ENCODE measurements at regions not wholly inside any gene's neighbourhood (a gene's known extent, or its start where the extent isn't known, plus 50 kb on each side); places are given as distances from the start of the nearest gene placed in this dataset.

DNA sequence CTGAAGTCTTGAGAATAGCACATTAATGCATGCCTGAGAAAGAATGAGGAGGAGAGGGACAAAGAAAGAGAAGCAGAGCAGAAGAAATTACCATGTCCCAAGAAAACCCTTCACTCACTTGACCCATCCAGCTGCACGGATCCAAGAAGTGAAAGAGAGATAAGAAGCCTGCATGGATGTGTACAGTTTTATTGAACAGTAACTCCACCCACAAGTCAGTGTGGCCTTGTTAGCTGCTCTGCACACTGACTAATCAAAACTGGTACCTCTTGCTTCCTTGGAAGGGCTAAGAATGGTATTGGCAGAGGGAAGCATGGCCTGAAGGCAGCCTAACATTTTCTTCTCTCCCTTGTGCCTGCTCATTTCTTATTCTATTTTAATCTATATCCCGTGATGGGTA, 163.9 kb downstream of the SLC7A11 start:
- TF ChIP-seq, protein P1, sequence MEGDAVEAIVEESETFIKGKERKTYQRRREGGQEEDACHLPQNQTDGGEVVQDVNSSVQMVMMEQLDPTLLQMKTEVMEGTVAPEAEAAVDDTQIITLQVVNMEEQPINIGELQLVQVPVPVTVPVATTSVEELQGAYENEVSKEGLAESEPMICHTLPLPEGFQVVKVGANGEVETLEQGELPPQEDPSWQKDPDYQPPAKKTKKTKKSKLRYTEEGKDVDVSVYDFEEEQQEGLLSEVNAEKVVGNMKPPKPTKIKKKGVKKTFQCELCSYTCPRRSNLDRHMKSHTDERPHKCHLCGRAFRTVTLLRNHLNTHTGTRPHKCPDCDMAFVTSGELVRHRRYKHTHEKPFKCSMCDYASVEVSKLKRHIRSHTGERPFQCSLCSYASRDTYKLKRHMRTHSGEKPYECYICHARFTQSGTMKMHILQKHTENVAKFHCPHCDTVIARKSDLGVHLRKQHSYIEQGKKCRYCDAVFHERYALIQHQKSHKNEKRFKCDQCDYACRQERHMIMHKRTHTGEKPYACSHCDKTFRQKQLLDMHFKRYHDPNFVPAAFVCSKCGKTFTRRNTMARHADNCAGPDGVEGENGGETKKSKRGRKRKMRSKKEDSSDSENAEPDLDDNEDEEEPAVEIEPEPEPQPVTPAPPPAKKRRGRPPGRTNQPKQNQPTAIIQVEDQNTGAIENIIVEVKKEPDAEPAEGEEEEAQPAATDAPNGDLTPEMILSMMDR (IDR thresholded peaks at IDR 0.05; ENCODE audit: low read depth, low read length, missing input control): no peak
- TF ChIP-seq JUND (IDR thresholded peaks at IDR 0.05): no peak
- no peak for TF ChIP-seq GABPA (IDR thresholded peaks at IDR 0.05 in 1 of 2, conservative IDR thresholded peaks at IDR 0.05 in 1 of 2)
- no peak for TF ChIP-seq SP1 (IDR thresholded peaks at IDR 0.05)
- TF ChIP-seq TAF1 (conservative IDR thresholded peaks at IDR 0.05): no peak
- TF ChIP-seq, protein P2, sequence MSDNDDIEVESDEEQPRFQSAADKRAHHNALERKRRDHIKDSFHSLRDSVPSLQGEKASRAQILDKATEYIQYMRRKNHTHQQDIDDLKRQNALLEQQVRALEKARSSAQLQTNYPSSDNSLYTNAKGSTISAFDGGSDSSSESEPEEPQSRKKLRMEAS (IDR thresholded peaks at IDR 0.05): no peak
- TF ChIP-seq, protein P3, sequence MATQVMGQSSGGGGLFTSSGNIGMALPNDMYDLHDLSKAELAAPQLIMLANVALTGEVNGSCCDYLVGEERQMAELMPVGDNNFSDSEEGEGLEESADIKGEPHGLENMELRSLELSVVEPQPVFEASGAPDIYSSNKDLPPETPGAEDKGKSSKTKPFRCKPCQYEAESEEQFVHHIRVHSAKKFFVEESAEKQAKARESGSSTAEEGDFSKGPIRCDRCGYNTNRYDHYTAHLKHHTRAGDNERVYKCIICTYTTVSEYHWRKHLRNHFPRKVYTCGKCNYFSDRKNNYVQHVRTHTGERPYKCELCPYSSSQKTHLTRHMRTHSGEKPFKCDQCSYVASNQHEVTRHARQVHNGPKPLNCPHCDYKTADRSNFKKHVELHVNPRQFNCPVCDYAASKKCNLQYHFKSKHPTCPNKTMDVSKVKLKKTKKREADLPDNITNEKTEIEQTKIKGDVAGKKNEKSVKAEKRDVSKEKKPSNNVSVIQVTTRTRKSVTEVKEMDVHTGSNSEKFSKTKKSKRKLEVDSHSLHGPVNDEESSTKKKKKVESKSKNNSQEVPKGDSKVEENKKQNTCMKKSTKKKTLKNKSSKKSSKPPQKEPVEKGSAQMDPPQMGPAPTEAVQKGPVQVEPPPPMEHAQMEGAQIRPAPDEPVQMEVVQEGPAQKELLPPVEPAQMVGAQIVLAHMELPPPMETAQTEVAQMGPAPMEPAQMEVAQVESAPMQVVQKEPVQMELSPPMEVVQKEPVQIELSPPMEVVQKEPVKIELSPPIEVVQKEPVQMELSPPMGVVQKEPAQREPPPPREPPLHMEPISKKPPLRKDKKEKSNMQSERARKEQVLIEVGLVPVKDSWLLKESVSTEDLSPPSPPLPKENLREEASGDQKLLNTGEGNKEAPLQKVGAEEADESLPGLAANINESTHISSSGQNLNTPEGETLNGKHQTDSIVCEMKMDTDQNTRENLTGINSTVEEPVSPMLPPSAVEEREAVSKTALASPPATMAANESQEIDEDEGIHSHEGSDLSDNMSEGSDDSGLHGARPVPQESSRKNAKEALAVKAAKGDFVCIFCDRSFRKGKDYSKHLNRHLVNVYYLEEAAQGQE (IDR thresholded peaks at IDR 0.05): no peak
- no peak for TF ChIP-seq YY1 (IDR thresholded peaks at IDR 0.05)

Data from liver (tissue), 3 donors.